Ascending aorta (tissue), 2 donors: ENCODE measurements at regions not wholly inside any gene's neighbourhood (a gene's known extent, or its start where the extent isn't known, plus 50 kb on each side); places are given as distances from the start of the nearest gene placed in this dataset.

ENCODE experiments used
- DNase-seq, 2 donors: peaks; one replicate each; pipeline ENCODE4 v3.0.0-alpha.2; 2019; ENCODE audit warnings: low spot score in 2 of 2
- H3K27ac ChIP-seq, 2 donors: fragments of 200-600 bp; sonication (generic); one replicate each; pipeline ENCODE4 v1.5.1; 2016 to 2017; ENCODE audit warnings: mild to moderate bottlenecking in 1 of 2
- H3K27me3 ChIP-seq: fragments of 200-600 bp; sonication (generic); one replicate; pipeline ENCODE4 v1.5.1; 2017
- H3K36me3 ChIP-seq, 2 donors: fragments of 200-600 bp; sonication (generic); one replicate each; pipeline ENCODE4 v1.5.1; 2016
- H3K4me1 ChIP-seq, 2 donors: fragments of 200-600 bp; sonication (generic); one replicate each; pipeline ENCODE4 v1.5.1; 2016 to 2017; ENCODE audit warnings: mild to moderate bottlenecking in 1 of 2
- H3K4me3 ChIP-seq, 2 donors: fragments of 200-600 bp; sonication (generic); one replicate each; pipeline ENCODE4 v1.5.1; 2016 to 2017; ENCODE audit warnings: mild to moderate bottlenecking in 1 of 2
- H3K9me3 ChIP-seq, 2 donors: fragments of 200-600 bp; sonication (generic); one replicate each; pipeline ENCODE4 v1.5.1; 2016
- intact Hi-C: fragments of 100-400 bp; cut with DNase I; formaldehyde crosslinking; loops from one replicate; pipeline ENCODE4 v1.15.1; 2023
- TF ChIP-seq, protein P1 (sequence below), 3 experiments: fragments of 200-600 bp in 2 of 3; fragments of 450-650 bp in 1 of 3; sonication (generic) in 2 of 3; IDR thresholded peaks; one replicate each; pipeline ENCODE4 v1.5.1; 2016 to 2019; ENCODE audit warnings: antibody characterized with exemption in 3 of 3, mild to moderate bottlenecking in 1 of 3, moderate library complexity in 1 of 3

DNA sequence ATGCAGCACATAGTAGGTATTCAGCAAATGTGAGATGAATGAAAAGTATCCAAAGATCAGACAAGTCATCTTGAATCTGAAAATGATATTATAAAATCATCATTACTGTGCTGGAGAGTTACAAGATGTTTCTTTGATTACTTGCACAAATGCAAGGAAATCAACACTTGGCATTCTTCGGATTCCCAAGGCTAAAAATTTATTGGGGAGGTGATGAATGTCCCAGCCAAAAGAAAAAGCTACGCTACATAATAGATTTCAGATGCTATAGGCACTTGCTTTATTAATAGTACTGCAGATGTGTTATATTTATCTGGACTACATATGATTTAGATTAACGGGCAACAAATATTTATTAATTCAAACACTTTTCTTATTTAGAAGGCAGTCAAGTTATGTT lies 286.7 kb upstream of the TENM3 start:
- Histone ChIP-seq H3K9me3 (no peaks in the 10 kb centered on the region), H3K27me3 (no peaks in the 10 kb centered on the region), H3K36me3 (no peaks in the 10 kb centered on the region), H3K4me3 (no peak overlapping the region), H3K27ac (no peak overlapping the region), H3K4me1 (no peaks in the 10 kb centered on the region)
- DNase-seq, result no peak
- intact Hi-C loops, result no loop called here
- TF ChIP-seq, protein P1, sequence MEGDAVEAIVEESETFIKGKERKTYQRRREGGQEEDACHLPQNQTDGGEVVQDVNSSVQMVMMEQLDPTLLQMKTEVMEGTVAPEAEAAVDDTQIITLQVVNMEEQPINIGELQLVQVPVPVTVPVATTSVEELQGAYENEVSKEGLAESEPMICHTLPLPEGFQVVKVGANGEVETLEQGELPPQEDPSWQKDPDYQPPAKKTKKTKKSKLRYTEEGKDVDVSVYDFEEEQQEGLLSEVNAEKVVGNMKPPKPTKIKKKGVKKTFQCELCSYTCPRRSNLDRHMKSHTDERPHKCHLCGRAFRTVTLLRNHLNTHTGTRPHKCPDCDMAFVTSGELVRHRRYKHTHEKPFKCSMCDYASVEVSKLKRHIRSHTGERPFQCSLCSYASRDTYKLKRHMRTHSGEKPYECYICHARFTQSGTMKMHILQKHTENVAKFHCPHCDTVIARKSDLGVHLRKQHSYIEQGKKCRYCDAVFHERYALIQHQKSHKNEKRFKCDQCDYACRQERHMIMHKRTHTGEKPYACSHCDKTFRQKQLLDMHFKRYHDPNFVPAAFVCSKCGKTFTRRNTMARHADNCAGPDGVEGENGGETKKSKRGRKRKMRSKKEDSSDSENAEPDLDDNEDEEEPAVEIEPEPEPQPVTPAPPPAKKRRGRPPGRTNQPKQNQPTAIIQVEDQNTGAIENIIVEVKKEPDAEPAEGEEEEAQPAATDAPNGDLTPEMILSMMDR (IDR thresholded peaks at IDR 0.05), result no peak

DNA sequence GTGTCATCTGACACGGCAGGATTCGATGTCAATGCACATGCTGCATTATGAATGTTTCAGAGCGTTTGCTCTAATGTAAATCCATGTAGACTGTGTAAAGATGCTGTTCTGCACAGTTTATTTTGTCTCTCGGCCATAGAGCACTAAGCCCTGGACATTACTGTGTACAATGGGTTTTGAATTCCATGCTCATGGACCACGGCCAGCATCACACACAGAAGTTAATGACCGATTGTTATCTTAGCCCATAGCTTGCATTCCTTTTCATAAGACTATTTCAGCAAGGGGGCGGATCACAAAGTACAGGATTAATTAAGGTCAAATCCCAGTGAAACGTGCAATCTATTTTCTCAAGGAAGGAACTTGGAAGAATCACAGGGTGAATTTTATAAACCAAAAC lies 286.1 kb upstream of the TENM3 start:
- Histone ChIP-seq H3K9me3 (no peaks in the 10 kb centered on the region), H3K4me3 (no peak overlapping the region), H3K27me3 (no peaks in the 10 kb centered on the region), H3K4me1 (no peaks in the 10 kb centered on the region), H3K27ac (no peak overlapping the region), H3K36me3 (no peaks in the 10 kb centered on the region)
- TF ChIP-seq, protein P1 (IDR thresholded peaks at IDR 0.05), result no peak
- intact Hi-C loops, result no loop called here
- DNase-seq, result no peak

DNA sequence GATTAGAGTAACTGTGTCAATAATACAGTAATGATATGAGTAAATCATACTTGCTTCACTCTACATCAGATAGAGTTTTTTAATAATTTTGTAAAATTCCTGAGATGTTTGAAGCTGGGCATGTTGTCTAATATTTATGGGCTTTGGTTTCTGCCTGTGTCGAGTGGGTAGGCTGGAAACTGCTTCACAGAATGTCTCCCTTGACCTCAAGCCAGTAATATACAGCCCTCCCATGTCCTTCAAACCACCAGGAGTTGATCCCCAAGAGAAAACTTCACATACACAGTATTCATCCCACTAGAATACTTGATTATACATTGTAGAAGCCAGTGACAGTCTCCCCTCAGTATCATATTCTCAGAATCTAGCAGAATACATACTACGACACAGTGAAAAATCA lies 284.8 kb upstream of the TENM3 start:
- H3K4me1 ChIP-seq, result no peaks in the 10 kb centered on the region
- intact Hi-C loops, result no loop called here

DNA sequence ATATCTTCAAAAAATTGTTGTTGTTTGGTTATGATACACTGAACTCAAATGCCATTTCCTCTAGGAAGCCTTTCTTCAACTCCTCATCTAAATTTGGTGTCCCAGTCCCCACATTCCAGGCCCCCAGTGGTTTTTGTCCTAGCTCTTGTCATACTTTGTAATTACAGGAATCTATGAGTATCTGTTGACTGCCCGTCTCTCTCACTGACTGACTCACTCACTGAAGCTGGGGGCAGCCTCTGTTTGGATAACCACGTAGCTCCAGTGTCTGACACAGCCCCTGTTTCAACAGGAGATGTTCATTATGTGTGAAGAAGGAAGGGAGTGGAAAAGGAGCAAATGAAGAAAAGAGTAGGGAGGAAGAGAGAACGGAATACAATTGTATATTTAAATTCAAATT lies 284.1 kb upstream of the TENM3 start:
- Histone ChIP-seq H3K9me3 (no peaks in the 10 kb centered on the region), H3K4me3 (no peak overlapping the region), H3K36me3 (no peaks in the 10 kb centered on the region), H3K27me3 (no peaks in the 10 kb centered on the region), H3K27ac (no peak overlapping the region), H3K4me1 (no peaks in the 10 kb centered on the region)
- no peak for DNase-seq
- intact Hi-C loops, result no loop called here
- TF ChIP-seq, protein P1 (IDR thresholded peaks at IDR 0.05), result no peak

More for the DNA sequence above, 284.8 kb upstream of the TENM3 start:
- H3K4me3 ChIP-seq, result no peak overlapping the region
- no peak overlapping the region for H3K27ac ChIP-seq
- DNase-seq, result no peak
- TF ChIP-seq, protein P1 (IDR thresholded peaks at IDR 0.05), result no peak
- no peaks in the 10 kb centered on the region for H3K9me3 ChIP-seq
- H3K36me3 ChIP-seq, result no peaks in the 10 kb centered on the region
- H3K27me3 ChIP-seq, result no peaks in the 10 kb centered on the region

GRCh38 chr4:181960384-181960783 lies 282.8 kb upstream of the TENM3 start:
- TF ChIP-seq, protein P1 (IDR thresholded peaks at IDR 0.05), result no peak
- DNase-seq, result no peak
- Histone ChIP-seq H3K27ac (no peak overlapping the region), H3K36me3 (no peaks in the 10 kb centered on the region), H3K4me1 (no peaks in the 10 kb centered on the region), H3K27me3 (no peaks in the 10 kb centered on the region), H3K9me3 (no peaks in the 10 kb centered on the region), H3K4me3 (no peak overlapping the region)
- intact Hi-C loops, result no loop called here

- no peak for DNase-seq
- H3K4me1 ChIP-seq, result no peaks in the 10 kb centered on the region
- intact Hi-C loops, result no loop called here
Measured at GRCh38 chr4:181962321-181962720, 280.9 kb upstream of the TENM3 start.

More at GRCh38 chr4:181962321-181962720, 280.9 kb upstream of the TENM3 start:
- H3K36me3 ChIP-seq, result no peaks in the 10 kb centered on the region
- no peak overlapping the region for H3K27ac ChIP-seq
- TF ChIP-seq, protein P1 (IDR thresholded peaks at IDR 0.05), result no peak
- H3K27me3 ChIP-seq, result no peaks in the 10 kb centered on the region
- H3K9me3 ChIP-seq, result no peaks in the 10 kb centered on the region
- H3K4me3 ChIP-seq, result no peak overlapping the region
